Upper lobe of left lung (tissue), 6 donors: ENCODE measurements at regions not wholly inside any gene's neighbourhood (a gene's known extent, or its start where the extent isn't known, plus 50 kb on each side); places are given as distances from the start of the nearest gene placed in this dataset.

Source experiments
- ATAC-seq, 2 donors: fragments of 200-7000 bp; cut with Tn5 transposase; one replicate each; pipeline ENCODE4 v1.9.1; 2022; ENCODE audit warnings: mild to moderate bottlenecking in 2 of 2, moderate library complexity in 2 of 2; ENCODE audit not compliant: low FRiP score in 2 of 2
- DNase-seq, 2 donors: peaks; one replicate each; pipeline ENCODE4 v3.0.0-alpha.2; 2019 to 2020
- H3K27ac ChIP-seq, 4 donors: fragments of 200-600 bp; sonication (generic); one replicate each; pipeline ENCODE4 v1.5.1; 2016 to 2019
- H3K27me3 ChIP-seq, 4 donors: fragments of 200-600 bp; sonication (generic); one replicate each; pipeline ENCODE4 v1.5.1; 2017 to 2019
- H3K36me3 ChIP-seq, 4 donors: fragments of 200-600 bp; sonication (generic); one replicate each; pipeline ENCODE4 v1.5.1; 2016 to 2019
- H3K4me1 ChIP-seq, 4 donors: fragments of 200-600 bp; sonication (generic); one replicate each; pipeline ENCODE4 v1.5.1; 2018 to 2019
- H3K4me3 ChIP-seq, 4 donors: fragments of 200-600 bp; sonication (generic); one replicate each; pipeline ENCODE4 v1.5.1; 2017 to 2019; ENCODE audit warnings: mild to moderate bottlenecking in 2 of 4, moderate library complexity in 1 of 4
- H3K9me3 ChIP-seq, 4 donors: fragments of 200-600 bp; sonication (generic); one replicate each; pipeline ENCODE4 v1.5.1; 2018 to 2019
- EP300 ChIP-seq, 4 donors: sonication (generic); formaldehyde crosslinking; IDR thresholded peaks; one replicate each; pipeline ENCODE4 v1.5.1; 2017; ENCODE audit warnings: antibody characterized with exemption in 4 of 4, control low read depth in 2 of 4
- POLR2A ChIP-seq, 4 donors: fragments of 450-650 bp; IDR thresholded peaks; one replicate each; pipeline ENCODE4 v1.5.1; 2016 to 2017; ENCODE audit warnings: antibody characterized with exemption in 4 of 4, mild to moderate bottlenecking in 2 of 4
- POLR2AphosphoS5 ChIP-seq, 2 donors: sonication (generic); formaldehyde crosslinking; IDR thresholded peaks; one replicate each; pipeline ENCODE4 v1.5.1; 2017; ENCODE audit warnings: antibody characterized with exemption in 2 of 2
- WGBS, 2 donors: methylation state at CpG; one replicate each; pipeline ENCODE4 v1.1.5; 2017 to 2018; 5-methylcytosine and 5-hydroxymethylcytosine counted together
- TF ChIP-seq, protein P1 (sequence below), 6 experiments: fragments of 450-650 bp in 4 of 6; fragments of 200-600 bp in 2 of 6; sonication (generic) in 2 of 6; IDR thresholded peaks; one replicate each; pipeline ENCODE4 v1.5.1; 2016 to 2019; ENCODE audit warnings: antibody characterized with exemption in 6 of 6
- donor health status: DM: no; HTN: no; CAD: no; lungs with moderate emphysema.
- donor health status: DM: no; HTN: yes; CAD: no; lungs with severe emphysema.

- no peaks in the 10 kb centered on the region for H3K4me1 ChIP-seq
- 51 to 67% methylated on average over 1 of the region's 1 CpG for WGBS, 2 donors
- DNase-seq (no peak), ATAC-seq (no peak)
- TF ChIP-seq POLR2A (IDR thresholded peaks at IDR 0.05) (no peak), POLR2AphosphoS5 (IDR thresholded peaks at IDR 0.05) (no peak), EP300 (IDR thresholded peaks at IDR 0.05) (no peak)
- TF ChIP-seq, protein P1, sequence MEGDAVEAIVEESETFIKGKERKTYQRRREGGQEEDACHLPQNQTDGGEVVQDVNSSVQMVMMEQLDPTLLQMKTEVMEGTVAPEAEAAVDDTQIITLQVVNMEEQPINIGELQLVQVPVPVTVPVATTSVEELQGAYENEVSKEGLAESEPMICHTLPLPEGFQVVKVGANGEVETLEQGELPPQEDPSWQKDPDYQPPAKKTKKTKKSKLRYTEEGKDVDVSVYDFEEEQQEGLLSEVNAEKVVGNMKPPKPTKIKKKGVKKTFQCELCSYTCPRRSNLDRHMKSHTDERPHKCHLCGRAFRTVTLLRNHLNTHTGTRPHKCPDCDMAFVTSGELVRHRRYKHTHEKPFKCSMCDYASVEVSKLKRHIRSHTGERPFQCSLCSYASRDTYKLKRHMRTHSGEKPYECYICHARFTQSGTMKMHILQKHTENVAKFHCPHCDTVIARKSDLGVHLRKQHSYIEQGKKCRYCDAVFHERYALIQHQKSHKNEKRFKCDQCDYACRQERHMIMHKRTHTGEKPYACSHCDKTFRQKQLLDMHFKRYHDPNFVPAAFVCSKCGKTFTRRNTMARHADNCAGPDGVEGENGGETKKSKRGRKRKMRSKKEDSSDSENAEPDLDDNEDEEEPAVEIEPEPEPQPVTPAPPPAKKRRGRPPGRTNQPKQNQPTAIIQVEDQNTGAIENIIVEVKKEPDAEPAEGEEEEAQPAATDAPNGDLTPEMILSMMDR (IDR thresholded peaks at IDR 0.05): no peak
- H3K27me3 ChIP-seq: no peaks in the 10 kb centered on the region
- no peak overlapping the region for H3K27ac ChIP-seq
- no peaks in the 10 kb centered on the region for H3K9me3 ChIP-seq
- no peaks in the 10 kb centered on the region for H3K36me3 ChIP-seq
- no peak overlapping the region for H3K4me3 ChIP-seq
Observed at GRCh38 chr6:10122164-10122563, 292.7 kb downstream of the TFAP2A start.

DNA sequence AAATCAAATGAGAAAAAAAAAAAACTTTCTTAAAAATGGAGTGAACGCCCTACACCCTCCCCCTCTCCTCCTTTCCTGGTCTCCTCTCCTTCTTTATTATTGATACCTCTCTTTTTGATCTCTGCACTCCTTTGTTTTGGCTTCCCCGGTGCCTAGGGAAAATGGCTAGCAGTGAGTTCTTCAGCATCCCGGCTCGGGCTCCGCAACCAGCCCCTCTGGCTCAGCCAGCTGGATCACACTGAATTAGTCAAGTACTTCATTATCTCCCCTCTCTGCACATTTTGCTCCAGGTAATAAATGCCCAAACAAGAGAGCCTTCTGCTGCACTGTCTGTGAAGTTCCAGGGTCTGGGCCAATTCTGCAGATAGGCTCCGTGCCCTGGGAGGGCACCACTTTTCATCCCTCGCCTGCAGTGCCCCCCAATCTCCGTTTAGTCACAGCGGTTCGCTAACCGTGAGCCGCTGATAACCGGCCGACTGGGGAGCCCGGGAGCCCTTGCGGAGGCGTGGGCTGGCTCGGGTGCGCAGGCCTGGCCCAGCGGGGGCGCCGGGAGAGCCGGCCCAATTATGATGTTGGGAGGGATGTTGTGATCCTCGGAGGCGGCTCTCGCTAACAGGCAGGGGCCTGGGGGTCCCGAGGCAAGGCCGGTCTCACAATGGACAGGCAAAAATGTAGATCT lies 301.9 kb downstream of the TFAP2A start:
- DNase-seq (peak in 1 of 2 donors; percentile 61), ATAC-seq (no peak)
- Histone ChIP-seq H3K36me3 (no peaks in the 10 kb centered on the region), H3K27ac (no peak overlapping the region), H3K9me3 (no peaks in the 10 kb centered on the region), H3K4me1 (no peaks in the 10 kb centered on the region), H3K4me3 (no peak overlapping the region), H3K27me3 (no peaks in the 10 kb centered on the region)
- TF ChIP-seq EP300 (IDR thresholded peaks at IDR 0.05): no peak
- WGBS, 2 donors: 22 to 31% methylated on average over 15 to 28 of the region's 28 CpGs

DNA sequence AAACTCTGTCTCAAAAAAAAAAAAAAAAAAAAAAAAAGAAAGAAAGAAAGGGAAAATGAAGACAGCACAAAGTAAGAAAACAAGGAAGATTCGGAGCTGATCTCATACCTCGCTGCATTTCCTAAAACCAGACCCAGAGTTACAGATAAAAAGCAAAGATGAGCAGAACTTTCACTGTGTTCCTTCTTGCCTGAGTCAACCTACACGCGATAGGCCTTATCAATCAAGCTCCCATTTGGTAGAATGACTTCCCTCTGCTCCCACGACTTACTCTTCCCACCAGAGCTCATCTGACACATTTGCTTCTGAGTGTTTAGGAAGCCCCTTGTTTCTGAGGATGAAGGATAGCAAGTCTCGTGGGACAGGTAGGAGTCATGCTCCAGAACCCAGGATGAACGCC lies 302.9 kb downstream of the TFAP2A start:
- no peak overlapping the region for H3K4me3 ChIP-seq
- TF ChIP-seq, protein P1 (IDR thresholded peaks at IDR 0.05): no peak
- no peak for TF ChIP-seq POLR2A (IDR thresholded peaks at IDR 0.05)
- TF ChIP-seq EP300 (IDR thresholded peaks at IDR 0.05): no peak
- TF ChIP-seq POLR2AphosphoS5 (IDR thresholded peaks at IDR 0.05): no peak
- no peak for ATAC-seq
- H3K27me3 ChIP-seq: no peaks in the 10 kb centered on the region
- WGBS, 2 donors: 80 to 84% methylated on average over 7 of the region's 7 CpGs
- H3K4me1 ChIP-seq: no peaks in the 10 kb centered on the region
- no peaks in the 10 kb centered on the region for H3K36me3 ChIP-seq
- no peak for DNase-seq
- H3K9me3 ChIP-seq: no peaks in the 10 kb centered on the region
- no peak overlapping the region for H3K27ac ChIP-seq

- H3K36me3 ChIP-seq: no peaks in the 10 kb centered on the region
- no peak for ATAC-seq
- no peak overlapping the region for H3K4me3 ChIP-seq
- TF ChIP-seq EP300 (IDR thresholded peaks at IDR 0.05) (no peak), POLR2AphosphoS5 (IDR thresholded peaks at IDR 0.05) (no peak), POLR2A (IDR thresholded peaks at IDR 0.05) (no peak)
- TF ChIP-seq, protein P1 (IDR thresholded peaks at IDR 0.05): no peak
- H3K27ac ChIP-seq: no peak overlapping the region
- WGBS, 2 donors: 80 to 86% methylated on average over 4 of the region's 4 CpGs
- no peaks in the 10 kb centered on the region for H3K9me3 ChIP-seq
- no peaks in the 10 kb centered on the region for H3K27me3 ChIP-seq
- peaks cover 0 to 4% (median 0%) of the 10 kb centered on the region in 4 donors for H3K4me1 ChIP-seq
- no peak for DNase-seq
Observed at GRCh38 chr6:10101551-10102252, 313.2 kb downstream of the TFAP2A start.

DNA sequence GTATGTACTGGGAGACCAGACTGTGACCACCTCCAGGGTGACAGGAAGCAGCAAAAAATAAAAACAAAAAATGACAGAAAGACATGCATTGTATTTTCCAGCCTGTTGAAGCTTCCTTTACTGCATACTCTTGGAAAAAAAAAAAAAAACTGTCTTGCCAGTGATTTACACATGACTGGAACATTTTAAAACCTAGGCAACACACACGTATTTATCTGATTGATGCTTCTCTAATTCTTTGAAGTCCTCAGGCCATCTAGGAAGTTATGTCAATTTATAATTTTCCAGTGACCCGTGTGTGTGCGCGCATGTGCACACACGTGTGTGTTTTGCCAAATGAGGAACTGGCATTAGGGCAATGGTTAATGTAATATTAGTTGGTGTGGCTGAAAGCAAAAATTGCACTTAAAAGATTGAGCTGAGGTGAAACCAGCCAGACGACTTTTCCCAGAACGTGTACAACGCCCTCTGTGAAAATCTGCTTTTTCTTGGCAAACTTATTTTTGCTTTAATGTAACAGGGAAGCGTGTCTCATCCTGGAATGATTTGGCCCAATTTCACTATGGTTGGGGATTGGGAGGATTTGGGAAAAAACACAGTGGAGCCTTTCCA lies 315.2 kb downstream of the TFAP2A start:
- peaks cover 0 to 4% (median 0%) of the 10 kb centered on the region in 4 donors for H3K4me1 ChIP-seq
- no peaks in the 10 kb centered on the region for H3K9me3 ChIP-seq
- TF ChIP-seq POLR2A (IDR thresholded peaks at IDR 0.05): no peak
- TF ChIP-seq POLR2AphosphoS5 (IDR thresholded peaks at IDR 0.05): no peak
- TF ChIP-seq, protein P1 (IDR thresholded peaks at IDR 0.05): no peak
- no peak for TF ChIP-seq EP300 (IDR thresholded peaks at IDR 0.05)
- DNase-seq (no peak), ATAC-seq (peak in 1 of 2 donors; percentile 55)
- no peak overlapping the region for H3K27ac ChIP-seq
- H3K4me3 ChIP-seq: peak overlapping the region in 1 of 4 donors; percentile 12
- no peaks in the 10 kb centered on the region for H3K27me3 ChIP-seq
- WGBS, 2 donors: 47 to 55% methylated on average over 9 of the region's 9 CpGs
- H3K36me3 ChIP-seq: no peaks in the 10 kb centered on the region
